Esophagus squamous epithelium (tissue), 4 donors: ENCODE measurements at regions not wholly inside any gene's neighbourhood (a gene's known extent, or its start where the extent isn't known, plus 50 kb on each side); places are given as distances from the start of the nearest gene placed in this dataset.

Experiments
- POLR2A ChIP-seq, 4 donors: fragments of 450-650 bp; IDR thresholded peaks; one replicate each; pipeline ENCODE4 v1.6.1; 2017; ENCODE audit warnings: antibody characterized with exemption in 4 of 4, mild to moderate bottlenecking in 4 of 4, moderate library complexity in 3 of 4
- TF ChIP-seq, protein P1 (sequence below), 6 experiments: fragments of 450-650 bp in 4 of 6; fragments of 200-600 bp in 2 of 6; sonication (generic) in 2 of 6; IDR thresholded peaks; one replicate each; pipeline ENCODE4 v1.5.1; 2016 to 2019; ENCODE audit warnings: antibody characterized with exemption in 6 of 6, mild to moderate bottlenecking in 4 of 6, moderate library complexity in 4 of 6

DNA sequence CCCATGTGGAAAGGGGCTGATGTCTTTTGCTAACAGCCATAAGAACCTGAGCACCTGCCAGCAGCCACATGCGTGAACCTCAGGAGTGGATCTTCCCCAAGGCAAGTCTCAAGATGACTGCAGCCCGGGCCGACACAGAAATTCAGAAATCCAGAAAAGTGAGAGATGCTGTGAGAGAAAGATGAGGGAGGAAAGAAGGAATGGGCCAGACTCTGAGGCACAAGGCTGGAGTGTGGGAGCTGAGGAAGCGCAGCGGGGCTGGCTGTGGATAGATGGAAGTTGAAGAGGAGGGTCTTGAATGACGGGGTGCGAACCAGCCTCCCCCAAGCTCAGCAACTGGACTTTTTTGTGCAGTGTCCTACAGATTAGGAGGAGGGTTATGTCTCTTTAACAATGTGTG lies 337.8 kb downstream of the GADD45G start:
- TF ChIP-seq, protein P1, sequence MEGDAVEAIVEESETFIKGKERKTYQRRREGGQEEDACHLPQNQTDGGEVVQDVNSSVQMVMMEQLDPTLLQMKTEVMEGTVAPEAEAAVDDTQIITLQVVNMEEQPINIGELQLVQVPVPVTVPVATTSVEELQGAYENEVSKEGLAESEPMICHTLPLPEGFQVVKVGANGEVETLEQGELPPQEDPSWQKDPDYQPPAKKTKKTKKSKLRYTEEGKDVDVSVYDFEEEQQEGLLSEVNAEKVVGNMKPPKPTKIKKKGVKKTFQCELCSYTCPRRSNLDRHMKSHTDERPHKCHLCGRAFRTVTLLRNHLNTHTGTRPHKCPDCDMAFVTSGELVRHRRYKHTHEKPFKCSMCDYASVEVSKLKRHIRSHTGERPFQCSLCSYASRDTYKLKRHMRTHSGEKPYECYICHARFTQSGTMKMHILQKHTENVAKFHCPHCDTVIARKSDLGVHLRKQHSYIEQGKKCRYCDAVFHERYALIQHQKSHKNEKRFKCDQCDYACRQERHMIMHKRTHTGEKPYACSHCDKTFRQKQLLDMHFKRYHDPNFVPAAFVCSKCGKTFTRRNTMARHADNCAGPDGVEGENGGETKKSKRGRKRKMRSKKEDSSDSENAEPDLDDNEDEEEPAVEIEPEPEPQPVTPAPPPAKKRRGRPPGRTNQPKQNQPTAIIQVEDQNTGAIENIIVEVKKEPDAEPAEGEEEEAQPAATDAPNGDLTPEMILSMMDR (IDR thresholded peaks at IDR 0.05), result no peak
- no peak for TF ChIP-seq POLR2A (IDR thresholded peaks at IDR 0.05)
